ENCODE measurements at regions not wholly inside any gene's neighbourhood (a gene's known extent, or its start where the extent isn't known, plus 50 kb on each side); places are given as distances from the start of the nearest gene placed in this dataset.

GRCh38 chr17:5794385-5794784 is 210.1 kb upstream of the NLRP1 start:
- no peak for TF ChIP-seq CTCF (optimal IDR thresholded peaks at IDR 0.05 in 1 of 3, IDR thresholded peaks at IDR 0.05 in 1 of 3, conservative IDR thresholded peaks at IDR 0.05 in 1 of 3; ENCODE audit: extremely low read depth in 1 of 3, insufficient read depth in 2 of 3, low read length in 3 of 3)
- TF ChIP-seq EZH2 (IDR thresholded peaks at IDR 0.05; ENCODE audit: low read length) = no peak

Data from keratinocyte (primary cell).